ENCODE measurements at regions not wholly inside any gene's neighbourhood (a gene's known extent, or its start where the extent isn't known, plus 50 kb on each side); places are given as distances from the start of the nearest gene placed in this dataset.

DNA sequence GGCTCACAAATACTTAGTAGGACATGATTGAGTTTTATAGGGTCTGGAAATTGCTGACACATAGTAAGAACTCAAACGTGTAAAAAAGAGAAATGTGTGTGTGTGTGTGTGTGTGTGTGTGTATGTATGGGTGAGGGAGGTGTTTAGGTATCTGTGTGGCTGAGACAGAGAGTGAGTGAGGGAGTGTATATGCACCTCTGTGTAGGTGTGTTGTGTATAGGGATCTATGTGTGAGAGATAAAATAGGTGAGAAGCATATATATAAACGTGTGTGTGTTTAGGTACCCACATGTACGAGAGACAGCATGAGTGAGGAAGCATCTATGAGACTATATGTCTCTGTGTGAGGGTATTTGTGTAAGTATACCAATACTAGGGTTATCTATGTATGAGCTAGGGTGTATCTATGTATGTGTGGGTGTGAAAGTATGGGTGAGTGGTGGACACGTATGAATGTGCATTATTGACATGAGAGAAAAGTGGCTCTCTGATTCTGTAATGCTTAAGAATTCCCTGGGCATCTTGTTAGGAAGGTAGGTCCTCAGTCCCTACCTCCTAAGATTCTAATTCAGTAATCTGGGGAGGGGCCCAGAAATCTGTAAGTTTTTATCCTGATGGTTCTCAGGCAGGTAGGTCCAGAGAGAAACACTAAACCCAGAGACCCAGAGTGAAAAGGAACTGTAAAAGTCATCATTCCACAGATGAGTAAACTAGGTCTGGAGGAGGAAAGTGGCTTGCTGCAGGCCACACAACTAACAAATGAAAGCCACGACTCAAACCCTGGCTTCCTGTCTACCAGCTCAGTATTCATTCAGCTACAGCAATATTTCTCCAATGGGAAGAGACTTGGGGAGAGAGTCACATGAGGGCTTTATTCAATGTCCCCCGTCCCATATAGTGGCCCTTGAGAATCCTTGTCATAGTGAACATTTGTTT lies 237.0 kb downstream of the IDS start:
- TF ChIP-seq, protein P1, sequence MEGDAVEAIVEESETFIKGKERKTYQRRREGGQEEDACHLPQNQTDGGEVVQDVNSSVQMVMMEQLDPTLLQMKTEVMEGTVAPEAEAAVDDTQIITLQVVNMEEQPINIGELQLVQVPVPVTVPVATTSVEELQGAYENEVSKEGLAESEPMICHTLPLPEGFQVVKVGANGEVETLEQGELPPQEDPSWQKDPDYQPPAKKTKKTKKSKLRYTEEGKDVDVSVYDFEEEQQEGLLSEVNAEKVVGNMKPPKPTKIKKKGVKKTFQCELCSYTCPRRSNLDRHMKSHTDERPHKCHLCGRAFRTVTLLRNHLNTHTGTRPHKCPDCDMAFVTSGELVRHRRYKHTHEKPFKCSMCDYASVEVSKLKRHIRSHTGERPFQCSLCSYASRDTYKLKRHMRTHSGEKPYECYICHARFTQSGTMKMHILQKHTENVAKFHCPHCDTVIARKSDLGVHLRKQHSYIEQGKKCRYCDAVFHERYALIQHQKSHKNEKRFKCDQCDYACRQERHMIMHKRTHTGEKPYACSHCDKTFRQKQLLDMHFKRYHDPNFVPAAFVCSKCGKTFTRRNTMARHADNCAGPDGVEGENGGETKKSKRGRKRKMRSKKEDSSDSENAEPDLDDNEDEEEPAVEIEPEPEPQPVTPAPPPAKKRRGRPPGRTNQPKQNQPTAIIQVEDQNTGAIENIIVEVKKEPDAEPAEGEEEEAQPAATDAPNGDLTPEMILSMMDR (IDR thresholded peaks at IDR 0.05), result no peak
- TF ChIP-seq EP300 (IDR thresholded peaks at IDR 0.05) (no peak), POLR2AphosphoS5 (IDR thresholded peaks at IDR 0.05) (no peak), POLR2A (IDR thresholded peaks at IDR 0.05) (no peak)
